ENCODE measurements at regions not wholly inside any gene's neighbourhood (a gene's known extent, or its start where the extent isn't known, plus 50 kb on each side); places are given as distances from the start of the nearest gene placed in this dataset.

- Histone ChIP-seq H3K9me3 (no peaks in the 10 kb centered on the region), H3K27me3 (no peaks in the 10 kb centered on the region), H3K4me3 (no peak overlapping the region), H3K36me3 (no peaks in the 10 kb centered on the region), H3K27ac (no peak overlapping the region), H3K4me1 (peaks cover 0 to 6% of the 10 kb centered on the region in 2 donors)
- no peak for TF ChIP-seq CTCF (IDR thresholded peaks at IDR 0.05)
- no peak for DNase-seq (ENCODE audit: low spot score)
Measured at GRCh38 chr2:235411905-235412485, 81.8 kb upstream of the AGAP1 start.

- Histone ChIP-seq H3K36me3 (no peaks in the 10 kb centered on the region), H3K27me3 (no peaks in the 10 kb centered on the region), H3K27ac (no peak overlapping the region), H3K9me3 (no peaks in the 10 kb centered on the region), H3K4me3 (no peak overlapping the region), H3K4me1 (peaks cover 0 to 13% of the 10 kb centered on the region in 2 donors)
- DNase-seq (ENCODE audit: low spot score) = no peak
- TF ChIP-seq CTCF (IDR thresholded peaks at IDR 0.05) = no peak
Measured at GRCh38 chr2:235413064-235413463, 80.8 kb upstream of the AGAP1 start.

- no peaks in the 10 kb centered on the region for H3K9me3 ChIP-seq
- DNase-seq (ENCODE audit: low spot score) = no peak
- no peak for TF ChIP-seq CTCF (IDR thresholded peaks at IDR 0.05)
- H3K27ac ChIP-seq = no peak overlapping the region
- H3K36me3 ChIP-seq = no peaks in the 10 kb centered on the region
- H3K4me3 ChIP-seq = no peak overlapping the region
- H3K27me3 ChIP-seq = no peaks in the 10 kb centered on the region
- H3K4me1 ChIP-seq = peaks cover 0 to 13% of the 10 kb centered on the region in 2 donors
Measured at GRCh38 chr2:235414422-235414821, 79.4 kb upstream of the AGAP1 start.

GRCh38 chr2:235416858-235417499 lies 76.9 kb upstream of the AGAP1 start:
- TF ChIP-seq CTCF (IDR thresholded peaks at IDR 0.05) = no peak
- Histone ChIP-seq H3K4me1 (peaks cover 0 to 13% of the 10 kb centered on the region in 2 donors), H3K4me3 (no peak overlapping the region), H3K9me3 (no peaks in the 10 kb centered on the region), H3K27ac (no peak overlapping the region), H3K27me3 (no peaks in the 10 kb centered on the region), H3K36me3 (no peaks in the 10 kb centered on the region)
- DNase-seq (ENCODE audit: low spot score) = no peak

GRCh38 chr2:235418918-235419317 lies 74.9 kb upstream of the AGAP1 start:
- Histone ChIP-seq H3K36me3 (no peaks in the 10 kb centered on the region), H3K27ac (no peak overlapping the region), H3K4me1 (peaks cover 0 to 13% of the 10 kb centered on the region in 2 donors), H3K27me3 (no peaks in the 10 kb centered on the region), H3K9me3 (peaks cover 0 to under 1% of the 10 kb centered on the region in 2 donors), H3K4me3 (no peak overlapping the region)
- TF ChIP-seq CTCF (IDR thresholded peaks at IDR 0.05) = no peak
- DNase-seq (ENCODE audit: low spot score) = no peak

GRCh38 chr2:235419996-235420395 lies 73.8 kb upstream of the AGAP1 start:
- no peaks in the 10 kb centered on the region for H3K27me3 ChIP-seq
- H3K36me3 ChIP-seq = no peaks in the 10 kb centered on the region
- no peak for DNase-seq (ENCODE audit: low spot score)
- no peak overlapping the region for H3K27ac ChIP-seq
- H3K9me3 ChIP-seq = peaks cover 0 to 10% of the 10 kb centered on the region in 2 donors
- no peak overlapping the region for H3K4me3 ChIP-seq
- peaks cover 0 to 13% of the 10 kb centered on the region in 2 donors for H3K4me1 ChIP-seq
- no peak for TF ChIP-seq CTCF (IDR thresholded peaks at IDR 0.05)

Measured in right atrium auricular region (tissue), 2 donors.